ENCODE measurements at regions not wholly inside any gene's neighbourhood (a gene's known extent, or its start where the extent isn't known, plus 50 kb on each side); places are given as distances from the start of the nearest gene placed in this dataset.

DNA sequence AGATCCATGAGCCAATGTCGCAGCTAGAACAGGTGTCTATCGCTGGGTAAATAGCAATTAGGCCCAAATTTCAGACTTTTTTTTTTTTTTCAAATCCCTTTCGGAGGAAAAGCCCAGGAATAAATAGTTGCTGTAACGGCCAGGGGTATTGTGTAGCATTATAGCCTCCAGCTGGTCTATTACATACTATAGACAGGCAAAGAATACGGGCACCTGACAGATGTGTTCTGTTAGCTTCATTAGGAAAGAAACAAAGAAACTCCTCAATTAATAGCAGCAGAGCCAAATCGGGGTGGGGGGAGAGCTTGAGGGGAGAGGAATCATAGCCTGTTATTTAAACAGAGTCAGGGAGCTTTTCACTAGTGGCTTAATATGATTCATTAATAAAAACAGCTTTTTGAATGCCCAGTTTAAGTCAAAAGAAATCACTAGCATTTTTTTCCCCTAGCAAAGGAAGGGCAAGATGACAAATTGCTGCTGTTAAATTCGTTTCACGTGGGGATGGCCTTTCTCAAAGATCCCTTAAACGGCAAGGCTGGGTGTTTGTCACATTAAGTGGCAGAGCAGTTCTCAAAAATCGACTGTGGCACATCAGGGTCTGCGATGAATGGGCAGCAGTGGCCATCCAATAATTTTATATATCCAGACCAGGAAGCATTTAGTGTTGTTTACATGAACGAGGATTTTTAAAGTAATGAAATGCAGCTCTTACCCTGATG lies 139.4 kb downstream of the ID4 start:
- no peak for DNase-seq

DNA sequence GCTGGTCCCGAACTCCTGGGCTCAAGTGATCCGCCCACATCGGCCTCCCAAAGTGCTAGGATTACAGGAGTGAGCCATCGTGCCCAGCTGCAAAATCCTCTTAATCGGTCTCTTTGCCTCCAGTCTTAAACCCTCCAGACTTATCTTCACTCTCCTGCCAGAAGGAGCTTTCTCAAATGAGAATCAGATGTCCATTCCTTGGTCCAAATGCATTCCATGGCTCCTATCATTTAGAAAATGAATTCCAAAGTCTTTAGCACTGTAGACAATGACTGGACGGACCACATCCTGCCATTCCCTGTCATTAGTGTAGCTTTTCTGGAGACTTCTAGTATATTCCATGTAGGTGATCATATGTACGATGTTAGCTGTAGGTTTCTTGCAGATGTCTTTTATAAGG lies 141.9 kb downstream of the ID4 start:
- DNase-seq: no peak

DNA sequence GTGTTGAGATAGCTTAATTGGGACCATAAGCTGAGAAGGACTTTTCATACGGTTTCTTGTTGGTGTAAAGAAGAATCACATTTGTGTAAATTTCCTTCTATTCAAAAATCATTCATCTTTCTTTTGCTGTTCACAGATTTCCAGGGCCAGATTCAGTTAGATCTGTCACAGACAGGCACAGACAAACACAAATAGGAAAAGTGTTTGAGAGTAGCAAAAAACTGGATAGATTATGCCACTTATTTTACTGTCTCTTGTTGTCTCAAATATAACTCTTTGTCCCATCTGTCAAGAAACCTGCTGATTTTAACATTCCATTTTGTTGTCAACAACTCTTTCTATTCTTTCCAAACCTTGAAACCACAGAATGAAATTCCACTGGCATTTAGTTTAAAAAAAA lies 142.8 kb downstream of the ID4 start:
- no peak for DNase-seq

DNA sequence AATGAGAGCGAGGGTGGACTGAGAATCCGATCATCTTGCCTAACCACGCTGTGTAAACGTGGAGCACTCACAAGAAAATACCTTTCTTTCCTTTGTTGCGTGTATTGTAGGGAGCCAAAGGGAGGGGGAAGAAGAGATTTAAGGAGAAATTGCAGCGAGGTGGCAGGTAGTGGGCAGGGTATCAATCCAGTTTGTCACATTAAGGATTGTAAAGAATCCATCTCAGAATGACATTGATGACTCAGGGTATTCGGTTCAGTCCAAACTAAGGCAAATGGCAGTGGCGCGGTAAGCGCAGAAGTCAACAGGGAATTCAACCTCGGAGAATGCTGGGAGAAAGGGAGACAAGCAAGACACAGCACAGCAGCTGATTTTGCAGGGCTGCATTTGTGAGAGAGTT lies 146.2 kb downstream of the ID4 start:
- DNase-seq: no peak

DNA sequence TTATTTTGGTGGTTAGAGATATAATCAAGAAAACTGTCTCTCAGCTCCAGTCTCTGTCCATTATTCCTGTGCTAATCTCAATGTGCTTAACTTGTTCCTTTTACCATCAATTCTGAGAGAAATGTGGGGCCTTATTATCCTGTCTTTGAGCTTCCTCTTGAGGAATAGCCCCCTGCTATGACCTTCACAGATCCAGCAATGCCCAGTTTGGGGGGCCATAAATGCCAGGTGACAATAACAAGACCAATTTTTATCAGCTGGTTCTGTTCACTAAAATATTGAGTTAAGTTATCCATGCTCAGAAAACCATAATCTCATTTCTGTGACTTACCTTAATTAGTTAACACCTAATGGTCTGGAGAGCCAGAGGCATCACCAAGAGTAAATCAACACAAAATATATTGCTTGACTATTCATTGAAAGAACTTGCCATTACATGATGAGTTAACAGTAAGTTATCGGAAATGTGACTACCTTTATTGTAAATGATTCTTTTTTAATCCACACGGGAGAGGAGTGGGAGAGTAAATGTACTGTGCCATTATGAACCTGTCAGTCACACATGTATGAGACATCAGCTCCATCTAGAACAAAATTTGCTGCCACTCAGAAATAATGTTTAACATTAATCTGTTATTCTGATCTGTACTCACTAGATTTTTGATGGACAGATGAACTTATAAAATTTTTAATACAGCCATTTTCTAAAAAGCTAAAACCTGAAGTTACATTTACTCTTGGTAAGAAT lies 149.7 kb downstream of the ID4 start:
- no peak for DNase-seq

DNA sequence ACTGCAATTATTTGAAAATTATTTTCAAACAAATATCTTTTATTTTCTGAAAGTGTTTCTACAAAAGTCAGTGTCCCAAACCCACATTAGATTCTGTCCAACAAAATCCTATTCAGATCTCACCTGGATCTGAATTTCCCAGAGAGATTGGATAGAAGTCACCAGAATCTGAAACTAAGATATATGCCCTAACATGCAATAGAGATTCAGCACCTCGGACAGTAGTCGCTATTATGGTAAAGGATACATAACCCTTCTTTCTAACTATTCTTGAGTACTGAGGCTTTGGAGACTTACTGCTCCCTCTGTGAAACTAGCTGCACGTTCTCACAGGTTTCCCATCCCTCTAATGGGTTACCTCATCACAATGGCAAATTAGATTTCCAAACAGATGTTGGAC lies 151.4 kb downstream of the ID4 start:
- DNase-seq: no peak

DNA sequence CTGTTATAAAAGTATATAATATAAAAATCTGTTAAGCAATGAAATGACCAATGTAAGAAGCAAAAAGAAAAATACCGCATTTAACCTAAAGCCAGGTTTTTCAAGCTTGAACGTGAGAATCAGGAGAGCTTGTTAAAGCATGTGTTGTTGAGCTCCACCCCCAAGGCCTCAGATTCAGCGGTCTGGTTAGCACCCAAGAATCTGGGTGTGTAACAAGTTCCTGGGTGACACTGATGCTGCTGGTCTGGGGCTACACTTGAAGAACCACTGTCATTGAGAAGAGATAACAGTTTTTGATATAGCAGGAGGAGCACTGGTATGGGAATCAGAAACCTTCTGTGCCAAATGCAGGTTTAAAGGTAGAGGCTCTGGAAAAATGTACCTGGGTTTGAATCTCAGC lies 154.0 kb downstream of the ID4 start:
- DNase-seq: no peak

DNA sequence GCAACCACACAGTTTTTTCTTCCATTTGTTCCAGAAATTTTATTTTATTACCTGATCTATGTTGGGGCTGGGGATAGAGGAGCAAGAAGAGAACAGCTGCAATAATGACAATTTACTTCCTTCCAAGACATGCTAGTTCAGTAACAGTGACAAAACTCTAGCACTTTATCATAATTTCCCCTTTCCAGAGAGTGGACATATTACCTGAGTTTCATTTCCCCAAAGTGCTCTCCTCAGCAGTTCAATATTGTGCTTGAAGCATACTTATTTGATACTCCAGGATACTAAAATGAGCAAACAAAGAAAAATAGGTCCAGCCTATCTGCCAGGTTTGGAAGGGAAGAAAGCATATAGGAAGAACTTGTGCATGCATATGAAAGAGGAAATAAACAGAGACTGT lies 157.7 kb downstream of the ID4 start:
- DNase-seq: no peak

DNA sequence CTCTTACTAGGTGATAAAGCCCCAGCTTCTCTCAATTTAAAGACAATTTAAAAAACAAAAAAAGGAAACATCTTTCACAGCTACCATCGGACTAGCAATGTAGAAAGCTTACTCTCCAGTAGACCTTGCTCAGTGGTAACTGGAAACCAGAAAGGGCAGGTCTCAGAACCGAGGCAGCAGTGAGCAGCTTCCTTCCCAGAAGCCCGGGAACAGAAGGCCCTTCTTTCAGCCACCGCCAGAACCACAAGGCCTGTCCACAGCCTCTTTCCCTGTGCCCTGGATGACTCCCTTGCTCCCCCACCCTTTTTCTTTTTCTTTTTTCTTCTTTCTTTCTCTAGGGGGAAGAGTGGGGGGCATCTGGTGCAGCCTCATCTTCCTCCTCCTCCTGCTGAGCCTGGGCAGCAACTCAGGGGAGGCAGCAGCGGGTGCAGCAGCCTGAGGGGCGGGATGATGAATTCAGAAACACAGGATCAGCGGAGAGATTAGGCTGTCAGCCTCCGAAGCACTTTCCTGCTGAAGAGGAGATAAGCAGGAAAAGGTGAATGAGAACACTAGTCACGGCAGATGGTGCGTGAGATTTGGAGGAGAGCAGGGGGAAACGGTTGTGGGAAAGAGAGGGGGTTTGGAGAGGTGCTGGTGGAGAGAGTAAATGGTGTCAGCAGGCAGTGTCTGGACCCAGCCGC lies 158.5 kb downstream of the ID4 start:
- no peak for DNase-seq

DNA sequence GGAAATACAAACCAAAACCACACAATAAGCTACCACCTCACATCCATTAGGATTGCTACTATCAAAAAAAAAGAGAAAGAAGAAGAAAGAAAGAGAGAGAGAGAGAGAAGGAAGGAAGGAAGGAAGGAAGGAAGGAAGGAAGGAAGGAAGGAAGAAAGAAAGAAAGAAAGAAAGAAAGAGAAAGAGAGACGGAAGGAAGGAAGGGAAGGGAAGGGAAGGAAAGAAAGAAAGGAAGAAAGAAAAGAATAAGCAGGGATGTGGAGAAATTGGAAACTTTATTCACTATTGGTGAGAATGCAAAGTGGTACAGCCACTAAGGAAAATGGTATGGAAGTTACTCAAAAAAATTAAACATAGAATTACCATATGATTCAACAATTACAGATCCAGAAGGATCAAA lies 159.9 kb downstream of the ID4 start:
- DNase-seq: no peak

DNA sequence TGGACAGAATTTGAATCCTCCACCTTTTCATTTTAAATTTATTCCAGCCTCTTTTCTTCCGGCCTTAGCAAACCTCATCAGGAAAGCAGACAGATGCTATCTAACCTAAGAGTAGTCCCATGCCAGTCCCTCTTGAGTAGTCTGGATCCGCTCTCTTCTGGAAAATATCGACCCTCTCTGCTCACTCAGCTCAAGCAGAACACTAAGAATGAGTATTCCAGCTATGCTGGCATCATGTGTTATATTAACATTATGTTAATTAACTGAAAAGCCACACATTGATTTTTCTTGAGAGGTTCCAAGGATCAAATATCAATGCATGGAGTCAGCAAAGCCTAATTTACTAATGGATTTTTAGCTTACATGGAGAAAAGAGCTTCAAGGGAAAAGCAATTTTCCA lies 161.4 kb downstream of the ID4 start:
- DNase-seq: no peak

DNA sequence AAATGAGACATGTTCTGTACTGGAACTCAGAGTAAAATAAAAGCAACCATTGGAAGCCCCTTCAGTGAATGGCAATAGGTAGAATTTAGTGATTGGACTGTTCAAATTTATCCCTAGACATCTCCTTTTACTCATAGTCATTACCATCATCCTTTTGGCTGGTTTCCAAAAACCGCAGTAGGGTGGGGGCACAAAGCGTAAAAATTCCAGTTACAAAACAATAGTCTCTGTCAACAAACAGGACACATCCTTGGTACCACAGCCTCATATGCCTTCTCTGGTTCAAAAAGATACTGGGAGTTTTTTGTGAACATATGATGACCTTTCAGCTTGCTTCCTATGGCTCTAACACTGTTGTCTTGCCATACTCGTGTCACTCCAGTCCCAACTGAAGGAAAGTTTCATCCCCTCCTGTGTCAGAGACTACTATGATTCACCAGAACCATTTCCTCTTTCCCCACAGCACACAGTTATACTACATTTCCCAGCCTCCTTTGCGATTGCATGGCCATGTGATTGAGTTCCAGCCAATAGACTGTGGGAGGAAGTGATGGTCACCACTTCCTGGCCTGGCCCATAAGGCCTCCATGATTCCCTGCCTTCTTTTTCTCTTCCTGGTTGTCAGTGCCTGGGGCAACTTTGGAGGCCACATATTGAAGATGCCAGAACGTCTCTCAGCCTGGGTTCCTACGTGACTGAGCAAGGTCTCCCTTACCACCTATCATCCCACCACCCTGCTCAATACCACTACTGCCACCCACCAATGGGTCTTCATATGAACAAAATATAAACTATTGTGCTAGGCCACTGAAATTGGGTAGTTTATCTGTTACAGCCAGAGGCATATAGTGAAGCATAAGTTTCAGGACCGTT lies 162.4 kb downstream of the ID4 start:
- DNase-seq: no peak

DNA sequence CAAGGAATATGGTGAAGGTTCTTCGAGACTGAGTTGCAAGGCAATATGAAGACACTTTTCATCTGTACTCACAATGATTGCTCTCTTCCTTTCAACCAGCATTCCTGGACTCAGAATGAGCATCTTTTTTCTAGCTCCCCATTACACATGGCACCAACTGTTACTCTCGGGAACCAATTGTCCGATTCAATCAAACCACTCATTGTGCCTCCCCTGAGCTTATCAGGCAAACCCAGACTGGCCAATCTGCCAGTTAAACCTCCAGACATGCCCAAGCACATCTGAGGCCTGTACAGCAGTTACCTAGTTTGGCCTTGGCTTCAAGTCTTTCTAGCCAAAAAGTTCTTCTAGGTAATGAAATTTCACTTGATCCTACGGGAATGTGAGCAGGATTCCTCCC lies 164.1 kb downstream of the ID4 start:
- no peak for DNase-seq

DNA sequence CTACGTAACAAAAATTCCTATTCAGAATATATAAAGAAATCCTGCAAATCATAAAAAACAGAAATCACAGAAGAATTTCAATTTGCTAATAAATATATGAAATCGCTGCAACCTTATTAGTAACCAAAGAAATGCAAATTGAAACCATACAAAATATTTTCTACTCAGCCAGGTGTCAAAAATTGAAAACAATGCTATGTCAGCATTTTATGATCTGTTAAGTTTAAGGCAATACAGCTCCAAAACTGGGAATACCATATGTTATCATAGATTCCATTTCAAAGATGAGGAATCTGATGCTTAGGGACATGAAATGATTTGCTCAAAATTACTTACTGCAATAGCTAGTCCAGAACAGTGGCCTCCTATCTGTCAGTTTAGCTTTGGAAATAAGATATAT lies 168.9 kb downstream of the ID4 start:
- DNase-seq: no peak

DNA sequence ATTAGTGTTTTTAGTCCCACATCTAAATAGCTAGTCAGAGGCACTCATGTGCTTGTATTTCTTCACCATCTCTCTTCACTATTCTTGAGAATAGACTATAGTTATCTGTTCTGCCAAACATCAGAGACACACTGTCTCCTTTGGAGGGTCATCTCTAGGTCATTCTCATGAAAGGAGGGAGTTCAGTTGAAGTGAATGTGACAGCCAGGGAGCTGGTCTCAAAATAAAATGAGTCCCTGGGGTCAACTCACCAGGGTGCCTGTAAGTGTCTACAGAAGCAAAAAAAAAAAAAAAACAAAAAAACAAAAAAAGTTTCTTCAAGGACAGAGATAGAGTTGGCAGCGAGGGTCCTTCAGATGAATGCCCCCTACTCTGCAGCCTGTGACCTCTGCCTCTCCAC lies 171.0 kb downstream of the ID4 start:
- no peak for DNase-seq

DNA sequence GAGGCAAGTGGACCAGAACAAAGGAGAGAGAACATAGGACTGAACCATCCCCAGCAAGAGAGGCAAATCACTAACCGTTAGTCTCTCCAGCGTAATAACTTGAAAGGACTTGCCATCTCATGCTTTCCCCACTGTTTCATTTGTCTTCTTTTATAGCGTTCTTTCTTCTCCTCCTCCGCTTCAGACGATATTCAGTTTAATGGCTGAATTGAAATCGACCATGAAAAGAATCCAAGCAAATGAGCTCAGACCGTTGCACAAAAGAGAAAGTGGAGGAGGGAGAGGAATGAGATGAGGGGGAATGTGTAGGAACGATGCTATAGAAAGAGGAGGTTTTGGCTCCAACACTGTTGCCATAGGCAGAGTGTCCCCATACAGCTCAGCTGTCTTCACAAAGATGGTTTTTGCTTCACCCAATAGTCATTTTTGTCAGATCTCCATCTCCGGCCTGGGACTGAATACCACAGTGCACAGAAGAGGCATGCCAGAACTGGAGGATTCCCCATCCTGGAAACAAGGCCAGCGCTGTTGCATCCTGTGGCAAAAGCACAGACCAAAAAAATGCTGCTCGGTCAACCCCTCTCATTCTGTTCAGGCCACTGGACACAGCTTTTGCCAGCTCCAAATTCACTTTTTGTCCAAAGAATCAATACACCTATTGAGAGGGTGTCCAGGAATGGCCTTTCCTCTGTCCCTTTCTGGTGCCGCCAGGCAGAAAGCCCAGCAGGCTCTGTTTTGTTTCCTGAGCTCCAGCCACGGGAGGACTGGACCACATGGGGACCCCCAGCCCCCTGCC lies 176.1 kb downstream of the ID4 start:
- no peak for DNase-seq

DNA sequence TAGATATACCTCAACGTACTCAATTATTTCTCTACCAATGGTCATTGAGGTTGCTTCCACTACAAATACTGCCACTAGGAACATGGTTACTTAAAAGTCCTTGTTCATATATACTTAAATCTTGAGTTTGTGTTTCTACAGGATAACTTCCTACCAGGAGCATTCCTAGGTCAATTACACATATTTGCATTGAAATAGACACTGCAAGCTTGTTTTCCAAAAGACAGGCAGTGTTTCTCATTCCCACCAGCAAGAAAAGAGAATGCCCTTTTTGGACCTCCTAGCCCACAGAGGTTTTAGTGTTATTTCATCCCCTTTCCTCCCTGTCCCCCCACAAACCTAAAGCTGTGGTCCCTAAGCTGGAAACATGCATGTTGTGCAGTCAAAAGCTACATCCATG lies 177.3 kb downstream of the ID4 start:
- no peak for DNase-seq

DNA sequence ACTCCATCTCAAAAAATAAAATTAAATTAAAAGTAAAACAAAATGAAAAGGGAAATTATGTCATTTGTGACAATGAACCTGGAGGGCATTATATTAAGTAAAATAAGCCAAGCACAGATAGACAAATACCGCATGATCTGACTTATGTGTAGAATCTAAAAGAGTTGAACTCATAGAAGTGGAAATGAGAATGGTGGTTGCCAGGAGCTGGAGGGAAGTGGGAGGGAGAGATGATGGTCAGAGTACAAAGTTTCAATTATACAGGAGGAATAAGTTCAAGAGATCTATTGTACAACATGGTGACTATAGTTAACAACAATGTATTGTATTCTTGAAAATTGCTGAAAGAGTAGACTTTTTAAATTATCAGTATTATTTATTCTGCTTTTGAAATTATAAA lies 183.4 kb downstream of the ID4 start:
- DNase-seq: no peak

DNA sequence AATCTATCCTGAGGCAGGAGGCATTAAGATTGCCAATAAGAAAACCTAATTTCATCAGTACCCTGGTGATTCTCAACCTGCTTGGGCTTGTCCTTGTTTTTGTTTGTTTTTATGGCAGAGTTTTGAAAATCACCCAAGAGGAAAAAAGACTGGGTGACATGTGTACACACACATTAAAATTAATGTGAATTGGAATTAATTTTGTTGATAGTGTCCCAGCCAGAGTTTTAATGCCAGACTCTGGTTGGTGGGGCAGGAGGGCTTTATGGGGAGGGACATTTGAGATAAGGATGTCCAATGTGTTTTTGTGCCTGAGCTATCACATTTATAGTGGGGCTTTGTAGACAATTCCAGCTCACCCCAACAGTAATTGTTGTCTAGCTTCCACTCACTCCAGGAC lies 184.6 kb downstream of the ID4 start:
- DNase-seq: no peak

DNA sequence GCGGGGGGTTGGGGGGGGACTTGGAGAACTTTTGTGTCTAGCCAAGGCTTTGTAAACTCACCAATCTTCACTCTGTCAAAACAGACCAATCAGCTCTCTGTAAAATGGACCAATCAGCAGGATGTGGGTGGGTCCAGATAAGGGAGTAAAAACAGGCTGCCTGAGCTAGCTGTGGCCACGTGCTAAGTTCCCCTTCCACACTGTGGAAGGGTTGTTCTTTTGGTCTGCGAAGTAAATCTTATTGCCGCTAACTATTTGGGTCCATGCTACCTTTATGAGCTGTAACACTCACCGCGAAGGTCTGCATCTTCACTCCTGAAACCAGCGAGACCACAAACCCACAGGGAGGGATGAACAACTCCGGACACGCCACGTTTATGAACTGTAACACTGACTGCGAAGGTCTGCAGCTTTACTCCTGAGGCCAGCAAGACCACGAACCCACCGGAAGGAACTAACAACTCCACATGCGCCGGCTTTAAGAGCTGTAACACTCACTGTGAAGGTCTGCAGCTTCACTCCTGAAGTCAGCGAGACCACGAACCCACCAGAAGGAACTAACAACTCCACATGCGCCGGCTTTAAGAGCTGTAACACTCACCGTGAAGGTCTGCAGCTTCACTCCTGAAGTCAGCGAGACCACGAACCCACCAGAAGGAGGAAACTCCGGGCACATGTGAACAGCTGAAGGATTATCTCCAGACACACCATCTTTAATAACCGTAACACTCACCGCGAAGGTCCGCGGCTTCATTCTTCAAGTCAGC lies 186.6 kb downstream of the ID4 start:
- peak; percentile 7 to 28 for DNase-seq

DNA sequence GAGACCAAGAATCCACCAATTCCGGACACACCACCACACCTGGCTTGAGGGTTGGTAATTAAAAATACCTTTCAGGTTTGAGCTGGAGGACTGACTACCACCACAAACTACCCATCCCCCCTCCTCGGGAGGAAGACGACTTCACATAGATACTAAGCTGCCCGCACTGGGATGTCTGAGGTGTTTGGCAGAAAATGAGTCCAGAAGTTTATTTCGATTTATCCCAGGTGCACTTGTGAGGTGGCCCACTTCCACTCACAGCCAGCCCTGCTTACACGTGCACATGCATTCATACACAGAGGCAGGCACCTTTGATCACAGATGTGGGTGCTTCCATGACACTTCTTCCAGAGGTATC lies 187.1 kb downstream of the ID4 start:
- no peak for DNase-seq

DNA sequence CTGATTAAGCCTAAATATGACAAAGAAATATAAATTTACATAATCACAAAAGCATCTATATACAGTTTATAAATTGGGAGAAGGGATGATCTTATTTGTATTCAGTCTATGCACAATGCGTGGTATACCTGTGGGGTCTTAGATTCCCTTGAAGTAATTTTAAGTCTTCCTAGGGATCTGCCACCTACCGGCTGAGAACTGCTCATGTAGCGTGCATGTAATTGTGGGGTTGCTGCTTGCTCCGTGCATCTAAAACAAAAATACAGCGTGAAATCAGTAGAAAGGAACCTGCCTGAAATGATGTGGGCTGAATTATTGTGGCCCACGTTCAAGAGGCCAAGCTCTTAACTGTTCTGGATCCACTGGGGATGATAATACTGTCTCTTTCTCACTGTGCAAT lies 187.3 kb downstream of the MBOAT1 start:
- DNase-seq: no peak
